ENCODE measurements at regions not wholly inside any gene's neighbourhood (a gene's known extent, or its start where the extent isn't known, plus 50 kb on each side); places are given as distances from the start of the nearest gene placed in this dataset.
A peak's percentile ranks its signal among the peaks of the same experiment; 100 is the strongest.

DNA sequence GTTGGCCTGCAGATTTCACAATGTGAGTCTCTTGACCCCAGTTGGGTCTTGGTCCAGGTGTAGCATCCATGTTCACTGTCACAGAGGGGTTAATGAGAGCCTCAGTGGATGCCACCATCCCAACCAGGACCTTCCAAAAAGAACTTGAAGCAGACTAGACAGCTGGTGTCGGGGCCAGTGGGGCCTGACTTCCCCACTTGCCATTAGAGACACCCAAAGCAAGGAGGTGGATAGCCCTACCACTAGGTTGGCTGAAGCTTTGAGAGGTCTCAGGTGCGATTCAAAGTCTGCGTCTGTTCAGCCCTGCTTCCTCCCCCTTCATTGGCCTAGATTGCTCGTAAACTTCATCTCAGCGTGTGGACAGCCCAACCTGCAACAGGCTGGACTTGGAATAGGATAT, 196.4 kb upstream of the RREB1 start:
- ATAC-seq (no peak), DNase-seq (no peak)
- Histone ChIP-seq H3K9me3 (no peaks in the 10 kb centered on the region), H3K27ac (no peak overlapping the region), H3K27me3 (no peaks in the 10 kb centered on the region), H3K36me3 (replicated peaks in 1 of 2; ENCODE audit: insufficient read depth in 1 of 2, low read depth in 2 of 2) (no peaks in the 10 kb centered on the region), H3K4me1 (peaks cover 17% of the 10 kb centered on the region), H3K4me3 (no peak overlapping the region)
- 88% methylated on average over 5 of the region's 5 CpGs for WGBS, 2 donors
- intact Hi-C loops (cut with DNase I) = no loop called here
- TF ChIP-seq, protein P1, sequence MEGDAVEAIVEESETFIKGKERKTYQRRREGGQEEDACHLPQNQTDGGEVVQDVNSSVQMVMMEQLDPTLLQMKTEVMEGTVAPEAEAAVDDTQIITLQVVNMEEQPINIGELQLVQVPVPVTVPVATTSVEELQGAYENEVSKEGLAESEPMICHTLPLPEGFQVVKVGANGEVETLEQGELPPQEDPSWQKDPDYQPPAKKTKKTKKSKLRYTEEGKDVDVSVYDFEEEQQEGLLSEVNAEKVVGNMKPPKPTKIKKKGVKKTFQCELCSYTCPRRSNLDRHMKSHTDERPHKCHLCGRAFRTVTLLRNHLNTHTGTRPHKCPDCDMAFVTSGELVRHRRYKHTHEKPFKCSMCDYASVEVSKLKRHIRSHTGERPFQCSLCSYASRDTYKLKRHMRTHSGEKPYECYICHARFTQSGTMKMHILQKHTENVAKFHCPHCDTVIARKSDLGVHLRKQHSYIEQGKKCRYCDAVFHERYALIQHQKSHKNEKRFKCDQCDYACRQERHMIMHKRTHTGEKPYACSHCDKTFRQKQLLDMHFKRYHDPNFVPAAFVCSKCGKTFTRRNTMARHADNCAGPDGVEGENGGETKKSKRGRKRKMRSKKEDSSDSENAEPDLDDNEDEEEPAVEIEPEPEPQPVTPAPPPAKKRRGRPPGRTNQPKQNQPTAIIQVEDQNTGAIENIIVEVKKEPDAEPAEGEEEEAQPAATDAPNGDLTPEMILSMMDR (IDR thresholded peaks at IDR 0.05) = no peak
- TF ChIP-seq POLR2A (IDR thresholded peaks at IDR 0.05) = no peak

DNA sequence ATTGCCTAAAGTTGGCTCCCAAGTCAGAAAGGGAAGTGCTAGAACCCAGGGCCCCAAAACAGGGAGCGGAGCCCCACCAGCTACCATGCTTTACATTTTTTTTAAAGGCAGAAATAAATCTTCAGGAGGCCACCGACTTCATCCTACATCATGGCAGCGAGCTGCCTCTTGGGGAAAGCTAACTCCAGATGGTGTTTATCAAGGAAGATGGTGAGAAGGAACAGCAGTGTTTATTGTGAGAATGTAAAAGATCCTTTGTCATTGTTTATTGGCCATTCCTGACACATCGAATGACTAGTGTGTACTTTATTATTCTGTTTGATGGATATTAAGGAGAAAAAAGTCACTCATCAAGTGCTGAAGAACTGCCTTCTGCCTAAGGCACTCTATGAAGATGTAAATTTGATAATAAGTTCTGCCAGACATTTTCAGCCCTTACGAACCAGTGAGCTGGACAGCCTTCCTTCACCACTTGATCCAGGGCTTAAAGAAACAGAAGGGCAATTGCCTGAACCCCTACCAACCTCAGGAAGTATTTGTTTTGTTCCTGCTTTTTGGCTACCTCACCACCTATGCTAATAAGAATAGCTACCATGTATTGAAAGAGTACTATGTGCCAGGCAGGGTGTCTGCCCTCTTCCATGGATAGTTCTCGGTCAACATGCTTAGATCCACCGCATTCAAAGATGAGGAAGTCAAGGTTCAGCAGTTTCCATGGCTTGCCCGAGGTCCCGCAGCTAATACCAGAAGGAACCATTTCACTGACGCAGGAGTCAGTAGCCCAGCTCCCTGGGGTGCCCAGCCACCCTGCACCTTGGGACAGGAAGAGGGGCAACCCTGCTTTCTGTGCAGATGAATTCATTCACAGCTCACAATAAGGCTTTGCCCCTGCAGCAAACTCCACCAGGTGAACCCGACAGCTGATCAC, 194.7 kb upstream of the RREB1 start:
- Histone ChIP-seq H3K27ac (no peak overlapping the region), H3K36me3 (replicated peaks in 1 of 2; ENCODE audit: insufficient read depth in 1 of 2, low read depth in 2 of 2) (no peaks in the 10 kb centered on the region), H3K27me3 (no peaks in the 10 kb centered on the region), H3K4me1 (peaks cover 20% of the 10 kb centered on the region), H3K9me3 (no peaks in the 10 kb centered on the region), H3K4me3 (no peak overlapping the region)
- 71 to 83% methylated on average over 6 to 11 of the region's 11 CpGs for WGBS, 2 donors
- no peak for ATAC-seq
- TF ChIP-seq, protein P1 (IDR thresholded peaks at IDR 0.05) = no peak
- TF ChIP-seq POLR2A (IDR thresholded peaks at IDR 0.05) = no peak
- intact Hi-C loops (cut with DNase I) = no loop called here
- DNase-seq = no peak

DNA sequence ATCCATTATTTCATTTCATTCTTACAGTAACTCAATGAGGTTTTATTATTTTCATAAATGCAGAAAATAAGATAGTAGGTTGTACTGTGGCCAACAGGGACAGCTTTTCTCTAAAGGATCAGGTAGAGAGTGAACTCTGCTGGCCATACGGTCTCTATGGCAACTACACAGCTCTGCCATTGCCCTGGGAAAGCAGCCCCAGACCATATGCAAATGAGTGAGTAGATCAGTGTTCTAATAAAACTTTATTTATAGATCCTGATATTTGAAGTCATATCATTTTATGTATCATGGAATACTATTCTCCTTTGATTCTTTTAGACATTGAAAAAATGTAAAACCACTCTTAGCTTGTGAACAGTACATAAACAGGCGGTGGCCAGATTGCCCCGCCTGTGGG, 192.5 kb upstream of the RREB1 start:
- Histone ChIP-seq H3K27me3 (no peaks in the 10 kb centered on the region), H3K4me1 (peaks cover 23% of the 10 kb centered on the region), H3K36me3 (replicated peaks in 1 of 2; ENCODE audit: insufficient read depth in 1 of 2, low read depth in 2 of 2) (no peaks in the 10 kb centered on the region), H3K9me3 (no peaks in the 10 kb centered on the region), H3K27ac (peak overlapping the region in 3 of 4 donors; percentile 61 to 80 (median 65)), H3K4me3 (no peak overlapping the region)
- ATAC-seq = no peak
- TF ChIP-seq, protein P1 (IDR thresholded peaks at IDR 0.05) = no peak
- TF ChIP-seq POLR2A (IDR thresholded peaks at IDR 0.05) = no peak
- 66 to 95% methylated on average over 3 of the region's 3 CpGs for WGBS, 2 donors
- no peak for DNase-seq
- intact Hi-C loops (cut with DNase I) = no loop called here

DNA sequence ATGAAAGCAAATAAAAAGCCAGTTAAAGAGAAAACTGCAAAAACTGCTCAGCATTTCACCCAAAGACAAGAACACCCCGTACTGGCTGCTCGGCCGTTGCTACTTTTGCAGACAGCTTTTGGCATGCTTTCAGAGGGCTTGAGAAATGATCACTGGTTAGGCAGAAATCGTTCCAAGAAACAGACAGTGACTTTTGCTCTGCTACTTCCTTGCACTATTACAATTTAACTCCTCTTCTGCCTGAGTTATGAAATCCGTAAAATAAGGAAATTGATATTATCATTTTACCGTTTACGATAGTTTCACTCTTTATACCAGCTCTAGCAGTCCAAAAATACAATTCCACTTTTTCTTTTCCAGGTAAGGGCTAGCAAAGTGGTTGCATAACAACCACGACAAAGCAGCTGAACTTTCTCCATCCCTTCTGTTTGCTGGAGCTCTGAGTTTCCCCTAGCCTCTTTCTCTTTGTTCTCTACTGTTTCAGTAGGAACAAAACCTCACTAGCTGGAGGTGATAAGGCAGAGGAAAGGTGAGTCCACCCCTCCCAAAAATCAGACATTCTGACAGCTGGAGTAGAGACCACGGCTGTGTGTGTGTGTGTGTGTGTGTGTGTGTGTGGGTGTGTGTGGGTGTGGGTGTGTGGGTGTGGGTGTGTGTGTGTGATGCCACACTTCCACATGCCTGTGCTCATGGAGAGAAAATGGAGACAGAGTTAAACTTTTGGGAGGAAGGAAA, 191.8 kb upstream of the RREB1 start:
- no peaks in the 10 kb centered on the region for H3K9me3 ChIP-seq
- DNase-seq (peak; percentile 48 to 78 (median 64)), ATAC-seq (peak; percentile 60)
- H3K27ac ChIP-seq = peak overlapping the region in 3 of 4 donors; percentile 61 to 80 (median 65)
- WGBS, 2 donors = 2 to 5% methylated on average over 9 of the region's 9 CpGs
- H3K4me3 ChIP-seq = no peak overlapping the region
- H3K4me1 ChIP-seq = peaks cover 30% of the 10 kb centered on the region
- intact Hi-C loops (cut with DNase I) = no loop called here
- no peaks in the 10 kb centered on the region for H3K27me3 ChIP-seq
- peak in 1 of 3 donors; percentile 11 for TF ChIP-seq POLR2A (IDR thresholded peaks at IDR 0.05)
- TF ChIP-seq, protein P1 (IDR thresholded peaks at IDR 0.05) = no peak
- no peaks in the 10 kb centered on the region for H3K36me3 ChIP-seq (replicated peaks in 1 of 2; ENCODE audit: insufficient read depth in 1 of 2, low read depth in 2 of 2)

All from body of pancreas (tissue), 4 donors.